OCI-LY3 (cell line): ENCODE measurements at regions not wholly inside any gene's neighbourhood (a gene's known extent, or its start where the extent isn't known, plus 50 kb on each side); places are given as distances from the start of the nearest gene placed in this dataset.

Experiments
- CTCF ChIP-seq: fragments of 200-600, 300-600 bp; sonication (generic); IDR thresholded peaks from 2 replicates; pipeline ENCODE4 v1.5.1; 2014; ENCODE audit warnings: antibody characterized with exemption, low read length, low read depth
- EZH2phosphoT487 ChIP-seq: fragments of 200-600 bp; shearing (Covaris generic); IDR thresholded peaks from 2 replicates; pipeline ENCODE4 v1.6.1; 2018; ENCODE audit warnings: antibody characterized with exemption, mixed run types, low read depth

GRCh38 chr2:145043399-145043834 lies 523.5 kb upstream of the ZEB2 start:
- peak; percentile 25 for TF ChIP-seq CTCF
- TF ChIP-seq EZH2phosphoT487, result no peak
